ENCODE measurements at regions not wholly inside any gene's neighbourhood (a gene's known extent, or its start where the extent isn't known, plus 50 kb on each side); places are given as distances from the start of the nearest gene placed in this dataset.

DNA sequence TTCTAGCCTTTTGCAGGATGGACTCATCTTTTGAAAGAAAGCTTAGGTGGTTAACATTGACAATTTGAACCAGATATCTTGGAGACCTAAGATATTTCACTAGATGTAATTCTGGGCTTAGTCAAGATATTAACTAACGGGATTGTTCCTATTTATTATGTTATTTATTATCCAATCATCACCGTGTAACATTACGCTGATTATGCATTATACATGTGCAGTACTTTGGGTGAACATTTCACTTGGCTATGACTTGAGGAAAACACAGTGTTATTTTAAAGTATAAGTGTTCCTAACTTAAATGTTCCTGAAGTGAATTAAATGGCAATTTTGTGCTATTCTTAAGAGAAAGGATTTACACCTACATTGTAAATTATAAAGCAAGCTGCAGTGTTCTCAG, 574.5 kb upstream of the KCNMB2 start:
- no peak overlapping the region for H3K14ac ChIP-seq (ENCODE audit: insufficient read length)
- WGBS, 2 experiments (ENCODE audit: extremely low coverage in 1 of 2, insufficient coverage in 1 of 2, insufficient read length in 1 of 2, insufficient replicate concordance in 2 of 2, low coverage in 1 of 2, low lambda C conversion rate in 2 of 2, missing lambda C conversion rate in 1 of 2), result 97% methylated on average over 3 of the region's 3 CpGs; no CpG with 5 or more reads in 1 of the 2 experiments
- no peaks in the 10 kb centered on the region for H3K36me3 ChIP-seq (ENCODE audit: control insufficient read depth in 2 of 4, insufficient read depth in 4 of 4, low read length in 3 of 4)
- FAIRE-seq, result no peak
- no peak overlapping the region for H4K91ac ChIP-seq (replicated peaks; ENCODE audit: insufficient read length, low read length)
- H2AFZ ChIP-seq (ENCODE audit: low read length), result no peak overlapping the region
- H3K18ac ChIP-seq (ENCODE audit: extremely low read depth, low read length), result no peak overlapping the region
- H2BK12ac ChIP-seq (ENCODE audit: low read depth, low read length), result no peak overlapping the region
- no peak overlapping the region for H2BK20ac ChIP-seq (ENCODE audit: low read length)
- TF ChIP-seq RFX5 (IDR thresholded peaks at IDR 0.05; ENCODE audit: borderline replicate concordance, low read depth, low read length) (no peak), KDM1A (IDR thresholded peaks at IDR 0.05; ENCODE audit: borderline replicate concordance, low read length) (no peak), SIN3A (conservative IDR thresholded peaks at IDR 0.05 in 1 of 2, IDR thresholded peaks at IDR 0.05 in 1 of 2; ENCODE audit: low read depth in 1 of 2, low read length in 2 of 2) (no peak), RNF2 (IDR thresholded peaks at IDR 0.05; ENCODE audit: borderline replicate concordance, low read depth, low read length, missing control alignments, poor library complexity, severe bottlenecking) (no peak), SRF (IDR thresholded peaks at IDR 0.05; ENCODE audit: low read depth, low read length) (no peak), TAF7 (optimal IDR thresholded peaks at IDR 0.05; ENCODE audit: borderline replicate concordance, low read depth, low read length) (no peak), BCL11A (IDR thresholded peaks at IDR 0.05; ENCODE audit: low read depth in 2 of 2, low read length in 2 of 2) (no peak), SUZ12 (IDR thresholded peaks at IDR 0.05; ENCODE audit: low read length) (no peak), SP1 (IDR thresholded peaks at IDR 0.05; ENCODE audit: low read depth, low read length) (no peak)
- no peak overlapping the region for H2AK5ac ChIP-seq (ENCODE audit: low read depth, low read length)
- H2BK120ac ChIP-seq (replicated peaks; ENCODE audit: low read depth, low read length), result no peak overlapping the region
- no peak overlapping the region for H3K23ac ChIP-seq (ENCODE audit: insufficient read length)
- H3K56ac ChIP-seq (replicated peaks; ENCODE audit: insufficient read length, low read depth, low read length), result no peak overlapping the region
- no peak for DNase-seq (ENCODE audit: low read depth in 1 of 2, low spot score in 2 of 2)
- no peak overlapping the region for H4K5ac ChIP-seq (ENCODE audit: insufficient read length, low read depth, low read length)
- H2BK15ac ChIP-seq (ENCODE audit: low read length), result no peak overlapping the region
- H3K79me2 ChIP-seq (ENCODE audit: control insufficient read depth in 1 of 2, insufficient read depth in 2 of 2, low read length in 2 of 2), result no peaks in the 10 kb centered on the region
- no peaks in the 10 kb centered on the region for H3K79me1 ChIP-seq (ENCODE audit: low read depth, low read length)
- H4K20me1 ChIP-seq (replicated peaks in 1 of 2; ENCODE audit: control insufficient read depth in 1 of 2, insufficient read depth in 2 of 2, low read length in 2 of 2), result no peaks in the 10 kb centered on the region
- no peak overlapping the region for H3K4me3 ChIP-seq (ENCODE audit: extremely low read depth in 1 of 4, insufficient read depth in 2 of 4, low read depth in 3 of 4, low read length in 4 of 4)
- H3K4me1 ChIP-seq (replicated peaks in 1 of 4; ENCODE audit: control insufficient read depth in 3 of 4, insufficient read depth in 4 of 4, low read length in 3 of 4), result no peaks in the 10 kb centered on the region
- POLR2A ChIA-PET (ENCODE audit: partially characterized antibody), result no interaction called here
- CTCF ChIA-PET (ENCODE audit: partially characterized antibody), result interaction anchor here (1.5 kb wide), 1 partner anchor 424 kb away, joined by 5 read pairs; no protein-coding TSS in a partner anchor
- H3K9me3 ChIP-seq (ENCODE audit: insufficient read depth in 2 of 2, low read depth in 1 of 2, low read length in 1 of 2), result no peaks in the 10 kb centered on the region
- no peak overlapping the region for H3K27ac ChIP-seq (ENCODE audit: low read depth, low read length)
- H3K4me2 ChIP-seq (ENCODE audit: insufficient read depth in 1 of 2, low read depth in 2 of 2, low read length in 2 of 2), result no peak overlapping the region
- no peak overlapping the region for H4K8ac ChIP-seq (ENCODE audit: extremely low read depth, insufficient read depth, low read length)
- no peak overlapping the region for H2BK5ac ChIP-seq (ENCODE audit: low read depth, low read length)
- H3K23me2 ChIP-seq (ENCODE audit: low read depth, low read length), result no peaks in the 10 kb centered on the region
- no peak overlapping the region for H3K4ac ChIP-seq (replicated peaks; ENCODE audit: insufficient read length, low read depth, low read length)
- H3K27me3 ChIP-seq (replicated peaks in 1 of 4; ENCODE audit: control insufficient read depth in 3 of 4, extremely low read depth in 1 of 4, insufficient read depth in 3 of 4, low read length in 3 of 4), result no peaks in the 10 kb centered on the region
- no peak overlapping the region for H3K9ac ChIP-seq (replicated peaks in 1 of 4; ENCODE audit: extremely low read depth in 1 of 4, low read depth in 3 of 4, low read length in 3 of 4)
